Spleen (tissue), 7 donors: ENCODE measurements at regions not wholly inside any gene's neighbourhood (a gene's known extent, or its start where the extent isn't known, plus 50 kb on each side); places are given as distances from the start of the nearest gene placed in this dataset.

Source experiments
- CTCF ChIP-seq, 11 experiments: fragments of 200-600 bp in 7 of 11; fragments of 450-650 bp in 4 of 11; sonication (generic) in 4 of 11; IDR thresholded peaks in 8 of 11; conservative IDR thresholded peaks in 3 of 11; 1 replicate in 7 of 11; 2 replicates in 4 of 11; pipeline versions ENCODE4 v1.4.0 to v1.8.0; 2016 to 2021; ENCODE audit warnings: antibody characterized with exemption in 11 of 11, inconsistent platforms in 4 of 11, mild to moderate bottlenecking in 1 of 11
- POLR2A ChIP-seq, 3 donors: fragments of 450-650 bp; IDR thresholded peaks; one replicate each; pipeline ENCODE4 v1.5.1; 2017; ENCODE audit warnings: antibody characterized with exemption in 3 of 3, mild to moderate bottlenecking in 1 of 3
- POLR2AphosphoS5 ChIP-seq, 3 donors: sonication (generic); formaldehyde crosslinking; IDR thresholded peaks; one replicate each; pipeline ENCODE4 v1.5.1; 2017; ENCODE audit warnings: antibody characterized with exemption in 3 of 3
- donor health status: DM: no; HTN: no; CAD: no; lungs with moderate emphysema.
- donor health status: DM: no; HTN: no; CAD: no.
- donor health status: DM: no; HTN: no; CAD: no.

DNA sequence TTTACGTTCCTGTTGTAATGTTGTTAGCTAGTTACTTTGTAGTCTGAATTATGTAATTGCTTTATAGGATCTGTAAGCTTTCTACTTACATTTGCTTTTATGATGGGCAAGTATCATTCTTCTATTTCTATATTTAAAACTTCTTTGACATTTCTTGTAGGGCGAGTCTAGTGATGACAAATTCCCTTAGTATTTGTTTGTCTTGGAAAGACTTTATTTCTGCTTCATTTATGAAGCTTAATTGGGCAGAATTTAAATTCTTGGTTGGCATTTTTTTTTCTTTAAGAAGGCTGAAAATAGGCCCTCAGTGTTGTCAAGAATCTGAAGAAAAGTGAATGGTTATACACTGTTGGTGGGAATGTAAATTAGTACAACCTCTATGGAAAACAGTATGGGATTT, 506.3 kb downstream of the TENT5A start:
- TF ChIP-seq CTCF (IDR thresholded peaks at IDR 0.05 in 8 of 11, conservative IDR thresholded peaks at IDR 0.05 in 3 of 11), result no peak
- TF ChIP-seq POLR2A (IDR thresholded peaks at IDR 0.05), result no peak
- no peak for TF ChIP-seq POLR2AphosphoS5 (IDR thresholded peaks at IDR 0.05)
